ENCODE measurements at regions not wholly inside any gene's neighbourhood (a gene's known extent, or its start where the extent isn't known, plus 50 kb on each side); places are given as distances from the start of the nearest gene placed in this dataset.

DNA sequence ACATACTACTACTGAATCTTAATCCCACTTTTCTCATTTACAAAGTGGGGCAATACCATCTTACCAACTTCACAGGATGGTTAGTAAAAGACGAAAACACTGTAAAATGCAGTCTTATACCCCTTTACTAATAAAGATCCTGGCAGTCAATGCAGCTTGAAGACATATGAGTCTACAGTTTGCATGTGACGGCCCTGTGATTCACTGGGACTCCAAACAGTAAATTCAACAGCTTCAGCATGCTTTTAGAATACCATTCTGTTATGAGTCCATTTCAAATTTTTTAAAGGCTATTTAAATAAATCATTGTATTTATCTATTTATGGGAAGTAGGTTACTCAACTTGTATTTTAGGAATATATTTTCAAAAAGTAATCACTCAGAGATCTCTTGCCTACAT lies 629.1 kb downstream of the LIG4 start:
- H3K4me3 Mint-ChIP-seq, result no peak overlapping the region
- H3K4me3 ChIP-seq (ENCODE audit: low read depth, low read length), result no peak overlapping the region
- H3K9me3 Mint-ChIP-seq, result peaks cover 0 to 14% (median 0%) of the 10 kb centered on the region in 7 donors
- no peaks in the 10 kb centered on the region for H3K27me3 Mint-ChIP-seq
- DNase-seq (no peak), ATAC-seq (ENCODE audit: low read depth in 2 of 2) (no peak)
- no peaks in the 10 kb centered on the region for H3K9me3 ChIP-seq (ENCODE audit: control insufficient read depth in 2 of 2, low read length in 2 of 2)
- H3K36me3 Mint-ChIP-seq, result no peaks in the 10 kb centered on the region
- H3K4me1 ChIP-seq (ENCODE audit: control insufficient read depth, insufficient read depth, low read length, poor library complexity, severe bottlenecking), result no peaks in the 10 kb centered on the region
- no peaks in the 10 kb centered on the region for H3K36me3 ChIP-seq (ENCODE audit: control insufficient read depth, insufficient read depth, low read length)
- no peak overlapping the region for H3K27ac Mint-ChIP-seq
- H3K4me1 Mint-ChIP-seq, result no peaks in the 10 kb centered on the region
- no peak overlapping the region for H3K27ac ChIP-seq (ENCODE audit: insufficient read depth, low read length, poor library complexity, severe bottlenecking)
- no peaks in the 10 kb centered on the region for H3K27me3 ChIP-seq (ENCODE audit: control insufficient read depth, insufficient read depth, low read length)

DNA sequence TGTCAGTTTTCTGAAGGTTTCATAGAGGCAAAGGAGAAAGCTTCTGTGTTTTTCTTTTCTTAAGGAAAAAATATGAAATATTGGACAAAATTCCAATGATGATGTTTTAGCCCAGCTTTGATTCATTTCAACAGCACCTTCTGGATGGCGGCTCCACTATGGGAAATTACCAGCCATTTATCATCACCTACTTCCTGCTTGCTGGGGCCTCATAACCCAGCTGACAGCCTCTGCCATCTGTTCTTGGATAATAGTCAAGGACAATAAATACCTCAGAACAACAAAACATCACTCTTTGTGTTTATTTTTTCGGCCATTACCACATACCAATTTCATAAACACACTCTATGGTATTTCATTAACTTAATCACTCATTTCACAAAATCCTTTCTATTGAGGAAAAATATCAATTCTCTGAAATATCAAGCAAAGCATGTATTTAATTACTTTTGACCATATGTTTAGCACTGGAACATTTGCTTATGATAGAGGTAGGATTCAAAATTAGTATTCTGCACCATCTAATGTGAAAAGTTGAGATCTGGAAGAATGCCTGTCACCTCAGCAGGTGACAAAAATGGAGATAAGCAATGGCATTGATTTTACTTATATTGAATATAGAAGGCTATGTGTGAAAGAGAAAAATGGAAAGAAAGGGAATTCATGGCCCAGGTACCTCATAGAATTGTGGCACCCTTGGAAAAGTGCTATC lies 629.7 kb downstream of the LIG4 start:
- no peak overlapping the region for H3K4me3 Mint-ChIP-seq
- Histone ChIP-seq H3K27me3 (ENCODE audit: control insufficient read depth, insufficient read depth, low read length) (no peaks in the 10 kb centered on the region), H3K9me3 (ENCODE audit: control insufficient read depth in 2 of 2, low read length in 2 of 2) (no peaks in the 10 kb centered on the region), H3K4me3 (ENCODE audit: low read depth, low read length) (no peak overlapping the region), H3K36me3 (ENCODE audit: control insufficient read depth, insufficient read depth, low read length) (no peaks in the 10 kb centered on the region), H3K27ac (ENCODE audit: insufficient read depth, low read length, poor library complexity, severe bottlenecking) (no peak overlapping the region), H3K4me1 (ENCODE audit: control insufficient read depth, insufficient read depth, low read length, poor library complexity, severe bottlenecking) (no peaks in the 10 kb centered on the region)
- H3K27ac Mint-ChIP-seq, result no peak overlapping the region
- peaks cover 0 to 13% (median 0%) of the 10 kb centered on the region in 7 donors for H3K9me3 Mint-ChIP-seq
- no peaks in the 10 kb centered on the region for H3K36me3 Mint-ChIP-seq
- DNase-seq (no peak), ATAC-seq (ENCODE audit: low read depth in 2 of 2) (no peak)
- no peaks in the 10 kb centered on the region for H3K27me3 Mint-ChIP-seq
- H3K4me1 Mint-ChIP-seq, result no peaks in the 10 kb centered on the region

DNA sequence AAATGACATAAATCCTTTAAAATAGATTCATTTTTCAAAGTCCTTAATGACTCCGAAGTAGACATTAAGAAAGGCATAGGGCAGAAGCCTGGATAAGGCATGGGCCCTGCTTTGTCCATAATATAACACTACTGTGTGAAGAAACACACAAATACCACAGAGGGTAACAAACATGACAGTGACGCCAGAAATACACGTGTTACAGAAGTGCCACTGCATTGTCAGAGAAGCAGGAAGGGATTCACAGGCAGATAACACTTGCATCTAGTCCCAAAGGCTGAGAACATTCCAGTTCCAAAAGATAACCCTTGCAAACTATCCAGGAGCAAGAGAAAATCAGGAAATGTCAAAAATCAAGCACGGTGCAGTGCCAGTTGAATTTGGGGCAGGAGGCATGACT lies 633.2 kb downstream of the LIG4 start:
- DNase-seq, result no peak
- Histone ChIP-seq H3K4me1 (ENCODE audit: control insufficient read depth, insufficient read depth, low read length, poor library complexity, severe bottlenecking) (no peaks in the 10 kb centered on the region), H3K27ac (ENCODE audit: insufficient read depth, low read length, poor library complexity, severe bottlenecking) (no peak overlapping the region), H3K9me3 (ENCODE audit: control insufficient read depth in 2 of 2, low read length in 2 of 2) (no peaks in the 10 kb centered on the region), H3K36me3 (ENCODE audit: control insufficient read depth, insufficient read depth, low read length) (no peaks in the 10 kb centered on the region), H3K27me3 (ENCODE audit: control insufficient read depth, insufficient read depth, low read length) (no peaks in the 10 kb centered on the region), H3K4me3 (ENCODE audit: low read depth, low read length) (no peak overlapping the region)
- Mint-ChIP-seq H3K27ac (no peak overlapping the region), H3K9me3 (peaks cover 0 to 19% (median 3%) of the 10 kb centered on the region in 7 donors), H3K27me3 (no peaks in the 10 kb centered on the region), H3K4me3 (no peak overlapping the region), H3K36me3 (no peaks in the 10 kb centered on the region), H3K4me1 (no peaks in the 10 kb centered on the region)
- ATAC-seq (ENCODE audit: low read depth in 2 of 2), result no peak

- Mint-ChIP-seq H3K36me3 (no peaks in the 10 kb centered on the region), H3K4me1 (no peaks in the 10 kb centered on the region), H3K9me3 (peaks cover 0 to 23% (median 4%) of the 10 kb centered on the region in 7 donors), H3K27me3 (no peaks in the 10 kb centered on the region), H3K27ac (no peak overlapping the region), H3K4me3 (no peak overlapping the region)
- DNase-seq, result no peak
- no peak overlapping the region for H3K4me3 ChIP-seq (ENCODE audit: low read depth, low read length)
- no peaks in the 10 kb centered on the region for H3K4me1 ChIP-seq (ENCODE audit: control insufficient read depth, insufficient read depth, low read length, poor library complexity, severe bottlenecking)
- no peaks in the 10 kb centered on the region for H3K27me3 ChIP-seq (ENCODE audit: control insufficient read depth, insufficient read depth, low read length)
- H3K9me3 ChIP-seq (ENCODE audit: control insufficient read depth in 2 of 2, low read length in 2 of 2), result no peaks in the 10 kb centered on the region
- ATAC-seq (ENCODE audit: low read depth in 2 of 2), result no peak
- no peaks in the 10 kb centered on the region for H3K36me3 ChIP-seq (ENCODE audit: control insufficient read depth, insufficient read depth, low read length)
- no peak overlapping the region for H3K27ac ChIP-seq (ENCODE audit: insufficient read depth, low read length, poor library complexity, severe bottlenecking)
Observed at GRCh38 chr13:107580741-107581412, 634.5 kb downstream of the LIG4 start.

DNA sequence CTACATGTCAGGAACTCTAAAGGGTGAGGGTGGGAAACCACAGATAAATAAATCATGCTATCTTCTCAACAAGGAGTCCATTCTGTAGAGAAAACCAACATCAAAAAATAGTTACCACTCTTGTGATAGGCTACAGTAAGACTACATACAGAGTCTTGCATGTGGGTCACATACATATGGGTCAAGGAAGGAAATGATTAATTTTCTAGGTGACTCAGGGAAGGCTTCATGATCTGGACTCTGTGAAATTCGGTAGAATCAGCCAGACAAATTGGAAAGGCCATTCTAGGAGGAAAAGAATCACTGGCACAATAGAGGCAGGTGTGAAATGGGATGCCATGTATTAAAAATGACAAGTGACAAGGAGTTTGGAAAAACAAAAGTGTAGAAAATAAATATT lies 638.9 kb downstream of the LIG4 start:
- Mint-ChIP-seq H3K36me3 (no peaks in the 10 kb centered on the region), H3K27me3 (no peaks in the 10 kb centered on the region), H3K9me3 (peaks cover 0 to 19% (median 6%) of the 10 kb centered on the region in 7 donors), H3K4me1 (no peaks in the 10 kb centered on the region), H3K27ac (no peak overlapping the region), H3K4me3 (no peak overlapping the region)
- H3K9me3 ChIP-seq (ENCODE audit: control insufficient read depth in 2 of 2, low read length in 2 of 2), result no peaks in the 10 kb centered on the region
- H3K4me1 ChIP-seq (ENCODE audit: control insufficient read depth, insufficient read depth, low read length, poor library complexity, severe bottlenecking), result no peaks in the 10 kb centered on the region
- no peak overlapping the region for H3K27ac ChIP-seq (ENCODE audit: insufficient read depth, low read length, poor library complexity, severe bottlenecking)
- no peak for DNase-seq
- no peaks in the 10 kb centered on the region for H3K27me3 ChIP-seq (ENCODE audit: control insufficient read depth, insufficient read depth, low read length)
- no peak for ATAC-seq (ENCODE audit: low read depth in 2 of 2)
- no peaks in the 10 kb centered on the region for H3K36me3 ChIP-seq (ENCODE audit: control insufficient read depth, insufficient read depth, low read length)
- H3K4me3 ChIP-seq (ENCODE audit: low read depth, low read length), result no peak overlapping the region

GRCh38 chr13:107574517-107575210 lies 640.7 kb downstream of the LIG4 start:
- H3K27ac Mint-ChIP-seq, result no peak overlapping the region
- H3K4me3 ChIP-seq (ENCODE audit: low read depth, low read length), result no peak overlapping the region
- ATAC-seq (ENCODE audit: low read depth in 2 of 2), result no peak

GRCh38 chr13:107573184-107573583 lies 642.2 kb downstream of the LIG4 start:
- H3K36me3 Mint-ChIP-seq, result no peaks in the 10 kb centered on the region
- H3K4me3 ChIP-seq (ENCODE audit: low read depth, low read length), result no peak overlapping the region
- H3K36me3 ChIP-seq (ENCODE audit: control insufficient read depth, insufficient read depth, low read length), result no peaks in the 10 kb centered on the region
- ATAC-seq (ENCODE audit: low read depth in 2 of 2) (no peak), DNase-seq (no peak)
- no peaks in the 10 kb centered on the region for H3K27me3 ChIP-seq (ENCODE audit: control insufficient read depth, insufficient read depth, low read length)
- no peaks in the 10 kb centered on the region for H3K27me3 Mint-ChIP-seq
- peaks cover 0 to 13% (median 6%) of the 10 kb centered on the region in 7 donors for H3K9me3 Mint-ChIP-seq
- H3K4me1 Mint-ChIP-seq, result no peaks in the 10 kb centered on the region
- H3K9me3 ChIP-seq (ENCODE audit: control insufficient read depth in 2 of 2, low read length in 2 of 2), result no peaks in the 10 kb centered on the region
- no peak overlapping the region for H3K4me3 Mint-ChIP-seq
- H3K27ac Mint-ChIP-seq, result no peak overlapping the region
- H3K27ac ChIP-seq (ENCODE audit: insufficient read depth, low read length, poor library complexity, severe bottlenecking), result no peak overlapping the region
- H3K4me1 ChIP-seq (ENCODE audit: control insufficient read depth, insufficient read depth, low read length, poor library complexity, severe bottlenecking), result no peaks in the 10 kb centered on the region

More at GRCh38 chr13:107574517-107575210, 640.7 kb downstream of the LIG4 start:
- Histone ChIP-seq H3K27ac (ENCODE audit: insufficient read depth, low read length, poor library complexity, severe bottlenecking) (no peak overlapping the region), H3K27me3 (ENCODE audit: control insufficient read depth, insufficient read depth, low read length) (no peaks in the 10 kb centered on the region), H3K9me3 (ENCODE audit: control insufficient read depth in 2 of 2, low read length in 2 of 2) (no peaks in the 10 kb centered on the region), H3K4me1 (ENCODE audit: control insufficient read depth, insufficient read depth, low read length, poor library complexity, severe bottlenecking) (no peaks in the 10 kb centered on the region), H3K36me3 (ENCODE audit: control insufficient read depth, insufficient read depth, low read length) (no peaks in the 10 kb centered on the region)
- peaks cover 0 to 12% (median 5%) of the 10 kb centered on the region in 7 donors for H3K9me3 Mint-ChIP-seq
- H3K36me3 Mint-ChIP-seq, result no peaks in the 10 kb centered on the region
- no peaks in the 10 kb centered on the region for H3K4me1 Mint-ChIP-seq
- no peak for DNase-seq
- H3K4me3 Mint-ChIP-seq, result no peak overlapping the region
- H3K27me3 Mint-ChIP-seq, result no peaks in the 10 kb centered on the region

Measured in CD4-positive, CD25-positive, alpha-beta regulatory T cell (primary cell).